PC-3 (cell line): ENCODE measurements at regions not wholly inside any gene's neighbourhood (a gene's known extent, or its start where the extent isn't known, plus 50 kb on each side); places are given as distances from the start of the nearest gene placed in this dataset.

Experiments used
- ATAC-seq: fragments of 200-7000 bp; cut with Tn5 transposase; 2 replicates; pipeline ENCODE4 v1.9.1; 2020; ENCODE audit warnings: mild to moderate bottlenecking, moderate library complexity
- BruUV-seq: library from RNA; stranded (reverse); fragments of 400-500 nt; replicated peaks from 2 replicates; lab custom pipeline; 2021; lab: Mats Ljungman, UMichigan
- CTCF ChIA-PET: fragments of 300-600 bp; sonication (Branson Sonifier 250); formaldehyde crosslinking; loops from one replicate; lab custom pipeline; 2022; ENCODE audit warnings: antibody characterized with exemption; lab: Charles Lee
- POLR2A ChIA-PET: fragments of 300-600 bp; sonication (Branson Sonifier 250); formaldehyde crosslinking; loops from one replicate; lab custom pipeline; 2022; ENCODE audit warnings: antibody characterized with exemption; ENCODE audit not compliant: unreplicated experiment; lab: Charles Lee
- DNase-seq: peaks from one replicate; pipeline ENCODE4 v3.0.0-alpha.2; 2015
- H2AFZ ChIP-seq: fragments of 300-600 bp; sonication (generic); 2 replicates; pipeline ENCODE4 v1.6.0; 2016; ENCODE audit warnings: antibody characterized with exemption, low read length
- H3F3A ChIP-seq: fragments of 300-600 bp; sonication (generic); one replicate; pipeline ENCODE4 v1.6.0; 2017; ENCODE audit warnings: antibody characterized with exemption, low read length, control low read depth, mild to moderate bottlenecking; ENCODE audit not compliant: unreplicated experiment
- H3K27ac ChIP-seq: fragments of 300-600 bp; sonication (generic); 2 replicates; pipeline ENCODE4 v1.5.1; 2016; ENCODE audit warnings: mild to moderate bottlenecking, low read length
- H3K27me3 ChIP-seq: fragments of 300-600 bp; sonication (generic); 2 replicates; pipeline ENCODE4 v1.6.1; 2016; ENCODE audit warnings: low read length, mixed read lengths
- H3K36me3 ChIP-seq: fragments of 300-600 bp; sonication (generic); 2 replicates; pipeline ENCODE4 v1.6.1; 2016; ENCODE audit warnings: low read depth, mixed run types, low read length, mixed read lengths
- H3K4me1 ChIP-seq: fragments of 300-600 bp; sonication (generic); 2 replicates; pipeline ENCODE4 v1.5.1; 2016; ENCODE audit warnings: low read length; ENCODE audit not compliant: insufficient read depth
- H3K4me2 ChIP-seq: fragments of 300-600 bp; sonication (generic); 2 replicates; pipeline ENCODE4 v1.6.0; 2016; ENCODE audit warnings: low read length
- H3K4me3 ChIP-seq: fragments of 300-600 bp; sonication (generic); 2 replicates; pipeline ENCODE4 v1.5.1; 2016; ENCODE audit warnings: mild to moderate bottlenecking, low read length, mixed read lengths
- H3K79me2 ChIP-seq: fragments of 300-600 bp; sonication (generic); 2 replicates; pipeline ENCODE4 v1.6.1; 2017; ENCODE audit warnings: low read length, mixed read lengths
- H3K9ac ChIP-seq: fragments of 300-600 bp; sonication (generic); 2 replicates; pipeline ENCODE4 v1.6.0; 2016; ENCODE audit warnings: mild to moderate bottlenecking, low read length
- H3K9me2 ChIP-seq: fragments of 300-600 bp; sonication (generic); replicated peaks from 2 replicates; pipeline ENCODE4 v1.6.1; 2016; ENCODE audit warnings: mixed run types, low read length, mixed read lengths
- H3K9me3 ChIP-seq: fragments of 300-600 bp; sonication (generic); 2 replicates; pipeline ENCODE4 v1.6.1; 2016; ENCODE audit warnings: low read length, mixed read lengths
- H4K20me1 ChIP-seq: fragments of 300-600 bp; sonication (generic); 2 replicates; pipeline ENCODE4 v1.6.1; 2016; ENCODE audit warnings: low read length, mixed read lengths
- EZH2 ChIP-seq: fragments of 300-600 bp; sonication (generic); IDR thresholded peaks from one replicate; pipeline ENCODE4 v1.6.1; 2017; ENCODE audit warnings: antibody characterized with exemption, mild to moderate bottlenecking, low read length; ENCODE audit not compliant: unreplicated experiment
- EZH2phosphoT487 ChIP-seq: fragments of 300-600 bp; sonication (generic); IDR thresholded peaks from 2 replicates; pipeline ENCODE4 v1.6.1; 2018; ENCODE audit warnings: mild to moderate bottlenecking, antibody characterized with exemption, low read length, borderline replicate concordance
- intact Hi-C: fragments of 100-400 bp; cut with micrococcal nuclease; formaldehyde crosslinking; loops from 2 replicates; pipeline ENCODE4 v1.9.0; 2023
- TF ChIP-seq, protein P1 (sequence below): fragments of 300-600 bp; sonication (generic); conservative IDR thresholded peaks from 2 replicates; pipeline ENCODE4 v1.5.1; 2017; ENCODE audit warnings: antibody characterized with exemption, low read depth, mild to moderate bottlenecking, low read length

DNA sequence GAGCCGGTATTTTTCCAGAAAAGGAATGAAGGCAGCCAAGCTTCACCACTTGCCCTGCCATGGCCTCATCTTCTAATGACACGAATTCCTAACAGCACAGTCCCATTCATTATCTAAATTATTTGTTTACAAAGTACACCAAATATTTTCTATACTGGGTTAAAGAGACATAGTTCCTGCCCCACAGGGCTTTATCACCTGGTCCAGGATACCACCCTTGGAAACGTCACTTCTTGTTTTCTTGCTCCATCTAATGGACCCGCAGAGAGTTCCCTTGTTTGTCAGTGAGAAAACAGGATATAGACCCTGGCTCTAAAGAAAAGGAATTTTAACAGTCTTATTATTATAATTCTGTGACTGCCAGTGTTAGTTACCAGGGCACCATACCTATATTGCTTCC is 1165.4 kb downstream of the GATA3 start:
- Histone ChIP-seq H3K9ac (no peak overlapping the region), H3K4me2 (no peak overlapping the region), H3K79me2 (no peaks in the 10 kb centered on the region), H3K9me3 (no peaks in the 10 kb centered on the region), H3K36me3 (no peaks in the 10 kb centered on the region), H3K27ac (no peak overlapping the region), H3K4me1 (no peaks in the 10 kb centered on the region), H3K4me3 (no peak overlapping the region), H3K9me2 (no peaks in the 10 kb centered on the region), H3K27me3 (peaks cover 47% of the 10 kb centered on the region), H4K20me1 (no peaks in the 10 kb centered on the region), H2AFZ (no peak overlapping the region), H3F3A (no peaks in the 10 kb centered on the region)
- ATAC-seq: no peak
- DNase-seq: no peak
- intact Hi-C loops: no loop called here
- CTCF ChIA-PET: no interaction called here
- BruUV-seq: no TSS peak
- TF ChIP-seq, protein P1, sequence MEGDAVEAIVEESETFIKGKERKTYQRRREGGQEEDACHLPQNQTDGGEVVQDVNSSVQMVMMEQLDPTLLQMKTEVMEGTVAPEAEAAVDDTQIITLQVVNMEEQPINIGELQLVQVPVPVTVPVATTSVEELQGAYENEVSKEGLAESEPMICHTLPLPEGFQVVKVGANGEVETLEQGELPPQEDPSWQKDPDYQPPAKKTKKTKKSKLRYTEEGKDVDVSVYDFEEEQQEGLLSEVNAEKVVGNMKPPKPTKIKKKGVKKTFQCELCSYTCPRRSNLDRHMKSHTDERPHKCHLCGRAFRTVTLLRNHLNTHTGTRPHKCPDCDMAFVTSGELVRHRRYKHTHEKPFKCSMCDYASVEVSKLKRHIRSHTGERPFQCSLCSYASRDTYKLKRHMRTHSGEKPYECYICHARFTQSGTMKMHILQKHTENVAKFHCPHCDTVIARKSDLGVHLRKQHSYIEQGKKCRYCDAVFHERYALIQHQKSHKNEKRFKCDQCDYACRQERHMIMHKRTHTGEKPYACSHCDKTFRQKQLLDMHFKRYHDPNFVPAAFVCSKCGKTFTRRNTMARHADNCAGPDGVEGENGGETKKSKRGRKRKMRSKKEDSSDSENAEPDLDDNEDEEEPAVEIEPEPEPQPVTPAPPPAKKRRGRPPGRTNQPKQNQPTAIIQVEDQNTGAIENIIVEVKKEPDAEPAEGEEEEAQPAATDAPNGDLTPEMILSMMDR: no peak
- TF ChIP-seq EZH2phosphoT487 (no peak), EZH2 (no peak)
- POLR2A ChIA-PET: no interaction called here

DNA sequence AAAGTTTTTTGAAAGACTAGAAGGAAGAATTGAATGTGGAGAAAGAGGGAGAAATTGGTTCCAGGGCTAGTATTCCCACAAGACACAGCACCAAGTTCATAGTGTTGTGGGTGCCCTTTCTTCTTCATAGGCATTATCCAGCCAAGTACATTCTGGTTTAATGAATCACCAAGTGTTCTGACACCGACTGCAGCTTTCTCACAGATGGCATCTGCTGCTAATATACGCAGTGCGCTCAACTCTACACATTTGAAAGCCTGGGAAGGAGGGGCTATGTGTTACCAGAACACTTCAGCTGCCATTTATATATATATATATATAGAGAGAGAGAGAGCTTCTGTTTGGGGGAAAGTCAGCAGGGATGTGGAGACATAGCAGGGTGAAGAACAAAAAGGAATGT is 1168.4 kb downstream of the GATA3 start:
- Histone ChIP-seq H3K9ac (no peak overlapping the region), H3K79me2 (no peaks in the 10 kb centered on the region), H3K4me3 (no peak overlapping the region), H3K4me1 (no peaks in the 10 kb centered on the region), H2AFZ (no peak overlapping the region), H4K20me1 (no peaks in the 10 kb centered on the region), H3K27ac (no peak overlapping the region), H3K27me3 (peaks cover 46% of the 10 kb centered on the region), H3K36me3 (no peaks in the 10 kb centered on the region), H3K9me2 (no peaks in the 10 kb centered on the region), H3K9me3 (no peaks in the 10 kb centered on the region), H3F3A (no peaks in the 10 kb centered on the region), H3K4me2 (no peak overlapping the region)
- intact Hi-C loops: loop anchor here (2.0 kb wide), 1 partner anchor 38 kb away; no protein-coding TSS in a partner anchor
- ChIA-PET POLR2A (no interaction called here), CTCF (no interaction called here)
- ATAC-seq (no peak), DNase-seq (no peak)
- TF ChIP-seq EZH2 (no peak), EZH2phosphoT487 (no peak)
- TF ChIP-seq, protein P1: no peak
- BruUV-seq: no TSS peak

DNA sequence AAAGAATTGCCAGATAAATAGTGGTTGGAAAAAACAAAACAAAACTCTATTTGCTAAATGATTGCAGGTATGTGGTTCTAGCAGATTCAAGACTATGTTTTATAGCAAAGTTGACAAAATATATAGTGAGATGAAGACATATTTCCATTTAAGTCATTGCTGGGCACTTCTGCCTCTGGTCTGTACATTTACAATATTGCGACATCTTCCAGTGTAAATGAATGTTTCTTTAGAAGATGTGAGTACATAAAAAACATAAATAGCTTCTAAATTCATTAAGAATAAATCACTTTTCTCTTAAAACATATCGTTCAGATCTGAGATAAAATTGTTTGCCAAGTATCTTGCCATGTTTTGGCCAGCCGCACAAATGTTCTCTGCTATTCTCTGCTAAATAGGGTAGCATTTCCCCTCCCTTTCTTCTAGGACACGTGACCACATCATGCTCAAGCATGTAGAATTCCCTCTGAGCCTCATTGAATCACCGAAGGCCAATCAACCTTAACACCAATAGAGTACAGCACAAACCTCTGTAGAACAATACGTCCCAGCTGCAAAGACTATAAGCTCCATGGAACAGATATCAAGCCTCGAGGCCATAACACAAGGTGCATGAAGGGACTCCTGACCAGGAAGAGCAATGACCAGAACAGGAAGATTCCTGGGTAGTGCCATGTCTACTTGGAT is 1173.3 kb downstream of the GATA3 start:
- Histone ChIP-seq H3F3A (no peaks in the 10 kb centered on the region), H3K9me3 (no peaks in the 10 kb centered on the region), H3K27ac (no peak overlapping the region), H3K79me2 (no peaks in the 10 kb centered on the region), H3K4me3 (no peak overlapping the region), H3K4me2 (no peak overlapping the region), H3K36me3 (no peaks in the 10 kb centered on the region), H2AFZ (no peak overlapping the region), H3K4me1 (no peaks in the 10 kb centered on the region), H3K9me2 (no peaks in the 10 kb centered on the region), H4K20me1 (no peaks in the 10 kb centered on the region), H3K9ac (no peak overlapping the region), H3K27me3 (peaks cover 71% of the 10 kb centered on the region)
- BruUV-seq: no TSS peak
- intact Hi-C loops: no loop called here
- DNase-seq (no peak), ATAC-seq (no peak)
- TF ChIP-seq, protein P1: no peak
- TF ChIP-seq EZH2phosphoT487: no peak
- TF ChIP-seq EZH2: no peak
- CTCF ChIA-PET: no interaction called here
- POLR2A ChIA-PET: no interaction called here
